ENCODE measurements at regions not wholly inside any gene's neighbourhood (a gene's known extent, or its start where the extent isn't known, plus 50 kb on each side); places are given as distances from the start of the nearest gene placed in this dataset.

GRCh38 chr4:54423066-54423465 lies 194.0 kb downstream of the PDGFRA start:
- H3K9me3 ChIP-seq (ENCODE audit: insufficient read depth in 2 of 2, low read depth in 1 of 2, low read length in 1 of 2): peaks cover 4% of the 10 kb centered on the region in 2 experiments; a peak in 2 of 4 replicates
- no peaks in the 10 kb centered on the region; the same call in 1 of the 2 replicates for H3K23me2 ChIP-seq (ENCODE audit: low read depth, low read length)
- H2BK12ac ChIP-seq (ENCODE audit: low read depth, low read length): no peak overlapping the region
- H3K9ac ChIP-seq (replicated peaks in 1 of 4; ENCODE audit: extremely low read depth in 1 of 4, low read depth in 3 of 4, low read length in 3 of 4): no peak overlapping the region
- H2BK120ac ChIP-seq (replicated peaks; ENCODE audit: low read depth, low read length): no peak overlapping the region
- 100% methylated on average over 1 of the region's 1 CpG; no CpG with 5 or more reads in 1 of the 2 experiments for WGBS, 2 experiments (ENCODE audit: extremely low coverage in 1 of 2, insufficient coverage in 1 of 2, insufficient read length in 1 of 2, insufficient replicate concordance in 2 of 2, low coverage in 1 of 2, low lambda C conversion rate in 2 of 2, missing lambda C conversion rate in 1 of 2)
- H4K8ac ChIP-seq (ENCODE audit: extremely low read depth, insufficient read depth, low read length): no peak overlapping the region
- ChIA-PET CTCF (ENCODE audit: partially characterized antibody) (interaction anchor here (0.7 to 2.4 kb wide), 4 partner anchors 10 to 104 kb away, joined by 3 to 14 read pairs (median 4); no protein-coding TSS in a partner anchor), POLR2A (ENCODE audit: partially characterized antibody) (no interaction called here)
- no peak overlapping the region for H2AK5ac ChIP-seq (ENCODE audit: low read depth, low read length)
- H3K14ac ChIP-seq (ENCODE audit: insufficient read length): no peak overlapping the region
- H3K27ac ChIP-seq (ENCODE audit: low read depth, low read length): no peak overlapping the region
- H2BK20ac ChIP-seq (ENCODE audit: low read length): no peak overlapping the region
- H4K5ac ChIP-seq (ENCODE audit: insufficient read length, low read depth, low read length): no peak overlapping the region
- H3K23ac ChIP-seq (ENCODE audit: insufficient read length): no peak overlapping the region
- no peak for DNase-seq (ENCODE audit: low read depth in 1 of 2, low spot score in 2 of 2)
- no peak overlapping the region for H3K56ac ChIP-seq (replicated peaks; ENCODE audit: insufficient read length, low read depth, low read length)
- no peak overlapping the region for H2BK5ac ChIP-seq (ENCODE audit: low read depth, low read length)
- no peaks in the 10 kb centered on the region for H3K79me1 ChIP-seq (ENCODE audit: low read depth, low read length)
- H4K20me1 ChIP-seq (replicated peaks in 1 of 2; ENCODE audit: control insufficient read depth in 1 of 2, insufficient read depth in 2 of 2, low read length in 2 of 2): no peaks in the 10 kb centered on the region
- no peaks in the 10 kb centered on the region for H3K79me2 ChIP-seq (ENCODE audit: control insufficient read depth in 1 of 2, insufficient read depth in 2 of 2, low read length in 2 of 2)
- peaks cover 0 to 3% (median 0%) of the 10 kb centered on the region in 4 experiments; a peak in 1 of 7 replicates for H3K4me1 ChIP-seq (replicated peaks in 1 of 4; ENCODE audit: control insufficient read depth in 3 of 4, insufficient read depth in 4 of 4, low read length in 3 of 4)
- H3K18ac ChIP-seq (ENCODE audit: extremely low read depth, low read length): no peak overlapping the region
- H2BK15ac ChIP-seq (ENCODE audit: low read length): no peak overlapping the region
- H3K4me2 ChIP-seq (ENCODE audit: insufficient read depth in 1 of 2, low read depth in 2 of 2, low read length in 2 of 2): no peak overlapping the region
- no peaks in the 10 kb centered on the region for H3K27me3 ChIP-seq (replicated peaks in 1 of 4; ENCODE audit: control insufficient read depth in 3 of 4, extremely low read depth in 1 of 4, insufficient read depth in 3 of 4, low read length in 3 of 4)
- FAIRE-seq: no peak
- no peak overlapping the region for H4K91ac ChIP-seq (replicated peaks; ENCODE audit: insufficient read length, low read length)
- no peak overlapping the region for H2AFZ ChIP-seq (ENCODE audit: low read length)
- H3K4ac ChIP-seq (replicated peaks; ENCODE audit: insufficient read length, low read depth, low read length): no peak overlapping the region
- H3K36me3 ChIP-seq (ENCODE audit: control insufficient read depth in 2 of 4, insufficient read depth in 4 of 4, low read length in 3 of 4): peaks cover 0 to 3% (median 0%) of the 10 kb centered on the region in 4 experiments; a peak in 1 of 8 replicates
- no peak overlapping the region for H3K4me3 ChIP-seq (ENCODE audit: extremely low read depth in 1 of 4, insufficient read depth in 2 of 4, low read depth in 3 of 4, low read length in 4 of 4)
- no peak for TF ChIP-seq SP1 (IDR thresholded peaks at IDR 0.05; ENCODE audit: low read depth, low read length)
- no peak for TF ChIP-seq FOSL1 (IDR thresholded peaks at IDR 0.05; ENCODE audit: insufficient read depth, low read depth, low read length)
- TF ChIP-seq ASH2L (IDR thresholded peaks at IDR 0.05; ENCODE audit: low read length): no peak
- TF ChIP-seq EP300 (IDR thresholded peaks at IDR 0.05; ENCODE audit: borderline replicate concordance in 1 of 2, low read depth in 2 of 2, low read length in 2 of 2): no peak
- no peak for TF ChIP-seq MAFK (IDR thresholded peaks at IDR 0.05; ENCODE audit: low read depth, low read length)
- no peak for TF ChIP-seq EZH2 (IDR thresholded peaks at IDR 0.05; ENCODE audit: low read depth, low read length, severe bottlenecking)
- TF ChIP-seq TAF1 (IDR thresholded peaks at IDR 0.05; ENCODE audit: low read depth, low read length): no peak
- no peak for TF ChIP-seq SRF (IDR thresholded peaks at IDR 0.05; ENCODE audit: low read depth, low read length)
- TF ChIP-seq CBX8 (IDR thresholded peaks at IDR 0.05; ENCODE audit: borderline replicate concordance, low read depth, low read length): no peak
- TF ChIP-seq ATF2 (IDR thresholded peaks at IDR 0.05; ENCODE audit: low read length): no peak
- no peak for TF ChIP-seq KDM1A (IDR thresholded peaks at IDR 0.05; ENCODE audit: borderline replicate concordance, low read length)
- no peak for TF ChIP-seq CEBPB (IDR thresholded peaks at IDR 0.05; ENCODE audit: low read depth, low read length)
- TF ChIP-seq SP4 (IDR thresholded peaks at IDR 0.05; ENCODE audit: low read length): no peak
